ENCODE measurements at regions not wholly inside any gene's neighbourhood (a gene's known extent, or its start where the extent isn't known, plus 50 kb on each side); places are given as distances from the start of the nearest gene placed in this dataset.
A peak's percentile ranks its signal among the peaks of the same experiment; 100 is the strongest.

GRCh38 chr2:155310589-155310988 is 612.1 kb downstream of the KCNJ3 start:
- no peaks in the 10 kb centered on the region for H3K9me3 ChIP-seq
- no peaks in the 10 kb centered on the region for H3K27me3 ChIP-seq
- H3K27ac ChIP-seq, result no peak overlapping the region
- TF ChIP-seq CTCF (IDR thresholded peaks at IDR 0.05) (peak in 3 of 6 experiments; percentile 47 to 54 (median 52)), POLR2A (IDR thresholded peaks at IDR 0.05) (no peak)
- DNase-seq, result no peak
- no peak overlapping the region for H3K4me3 ChIP-seq
- no peaks in the 10 kb centered on the region for H3K4me1 ChIP-seq
- H3K36me3 ChIP-seq, result no peaks in the 10 kb centered on the region

GRCh38 chr2:155309483-155309882 is 611.0 kb downstream of the KCNJ3 start:
- no peak for TF ChIP-seq POLR2A (IDR thresholded peaks at IDR 0.05)
- TF ChIP-seq CTCF (IDR thresholded peaks at IDR 0.05), result no peak
- no peak for DNase-seq
- Histone ChIP-seq H3K36me3 (no peaks in the 10 kb centered on the region), H3K27me3 (no peaks in the 10 kb centered on the region), H3K4me1 (no peaks in the 10 kb centered on the region), H3K4me3 (no peak overlapping the region), H3K9me3 (no peaks in the 10 kb centered on the region), H3K27ac (no peak overlapping the region)

GRCh38 chr2:155308367-155309009 is 610.0 kb downstream of the KCNJ3 start:
- Histone ChIP-seq H3K36me3 (no peaks in the 10 kb centered on the region), H3K27ac (no peak overlapping the region), H3K4me3 (no peak overlapping the region), H3K9me3 (no peaks in the 10 kb centered on the region), H3K4me1 (no peaks in the 10 kb centered on the region), H3K27me3 (no peaks in the 10 kb centered on the region)
- no peak for DNase-seq
- no peak for TF ChIP-seq POLR2A (IDR thresholded peaks at IDR 0.05)
- no peak for TF ChIP-seq CTCF (IDR thresholded peaks at IDR 0.05)

- Histone ChIP-seq H3K4me1 (no peaks in the 10 kb centered on the region), H3K4me3 (no peak overlapping the region), H3K27ac (no peak overlapping the region), H3K36me3 (no peaks in the 10 kb centered on the region), H3K27me3 (no peaks in the 10 kb centered on the region), H3K9me3 (no peaks in the 10 kb centered on the region)
- no peak for DNase-seq
- TF ChIP-seq CTCF (IDR thresholded peaks at IDR 0.05) (no peak), POLR2A (IDR thresholded peaks at IDR 0.05) (no peak)
These were observed 602.7 kb downstream of the KCNJ3 start for GRCh38 chr2:155301221-155301620.

GRCh38 chr2:155298001-155298400 is 599.5 kb downstream of the KCNJ3 start:
- no peak for DNase-seq
- no peak for TF ChIP-seq CTCF (IDR thresholded peaks at IDR 0.05)
- TF ChIP-seq POLR2A (IDR thresholded peaks at IDR 0.05), result no peak
- no peaks in the 10 kb centered on the region for H3K4me1 ChIP-seq

GRCh38 chr2:155294358-155294757 is 595.9 kb downstream of the KCNJ3 start:
- Histone ChIP-seq H3K9me3 (no peaks in the 10 kb centered on the region), H3K4me1 (no peaks in the 10 kb centered on the region), H3K36me3 (no peaks in the 10 kb centered on the region), H3K4me3 (no peak overlapping the region), H3K27me3 (no peaks in the 10 kb centered on the region), H3K27ac (no peak overlapping the region)
- no peak for DNase-seq
- TF ChIP-seq CTCF (IDR thresholded peaks at IDR 0.05) (no peak), POLR2A (IDR thresholded peaks at IDR 0.05) (no peak)

More at GRCh38 chr2:155298001-155298400, 599.5 kb downstream of the KCNJ3 start:
- Histone ChIP-seq H3K36me3 (no peaks in the 10 kb centered on the region), H3K27ac (no peak overlapping the region), H3K27me3 (no peaks in the 10 kb centered on the region), H3K4me3 (no peak overlapping the region), H3K9me3 (no peaks in the 10 kb centered on the region)

Data from Peyer's patch (tissue), 4 donors.